ENCODE measurements at regions not wholly inside any gene's neighbourhood (a gene's known extent, or its start where the extent isn't known, plus 50 kb on each side); places are given as distances from the start of the nearest gene placed in this dataset.

- TF ChIP-seq CTCF (IDR thresholded peaks at IDR 0.05; ENCODE audit: low read depth, low read length, poor library complexity, severe bottlenecking) = no peak
- no peak for TF ChIP-seq EZH2phosphoT487 (IDR thresholded peaks at IDR 0.05; ENCODE audit: borderline replicate concordance, low read length)
These were observed 86.1 kb upstream of the POU3F1 start for GRCh38 chr1:38132681-38133080.

Measured in DOHH2 (cell line).